ENCODE measurements at regions not wholly inside any gene's neighbourhood (a gene's known extent, or its start where the extent isn't known, plus 50 kb on each side); places are given as distances from the start of the nearest gene placed in this dataset.
"Not testable (repeated sequence)": the region's sequence is repeated elsewhere in the genome, so short reads cannot be mapped to it uniquely, and the experiment has no call there.

GRCh38 chr16:51267681-51268080 lies 116.6 kb upstream of the SALL1 start:
- TF ChIP-seq CTCF (IDR thresholded peaks at IDR 0.05) = no peak
- ATAC-seq (ENCODE audit: low FRiP score) (no peak), DNase-seq (ENCODE audit: low spot score) (no peak)

GRCh38 chr16:51262428-51262827 lies 111.4 kb upstream of the SALL1 start:
- no peak for ATAC-seq (ENCODE audit: low FRiP score)
- TF ChIP-seq CTCF (IDR thresholded peaks at IDR 0.05) = no peak
- no peak for DNase-seq (ENCODE audit: low spot score)

GRCh38 chr16:51261919-51262318 lies 110.8 kb upstream of the SALL1 start:
- no peak for ATAC-seq (ENCODE audit: low FRiP score)
- TF ChIP-seq CTCF (IDR thresholded peaks at IDR 0.05) = no peak
- no peak for DNase-seq (ENCODE audit: low spot score)

GRCh38 chr16:51255349-51255972 lies 104.4 kb upstream of the SALL1 start:
- DNase-seq (ENCODE audit: low spot score) = no peak

GRCh38 chr16:51254390-51254789 lies 103.3 kb upstream of the SALL1 start:
- ATAC-seq (ENCODE audit: low FRiP score); DNase-seq (ENCODE audit: low spot score): not testable (repeated sequence)

More at GRCh38 chr16:51255349-51255972, 104.4 kb upstream of the SALL1 start:
- TF ChIP-seq CTCF (IDR thresholded peaks at IDR 0.05) = no peak
- no peak for ATAC-seq (ENCODE audit: low FRiP score)

GRCh38 chr16:51248217-51248616 lies 97.1 kb upstream of the SALL1 start:
- no peak for TF ChIP-seq CTCF (IDR thresholded peaks at IDR 0.05)
- DNase-seq (ENCODE audit: low spot score) = no peak

GRCh38 chr16:51245658-51245995 lies 94.6 kb upstream of the SALL1 start:
- no peak for TF ChIP-seq CTCF (IDR thresholded peaks at IDR 0.05)
- DNase-seq (ENCODE audit: low spot score) (no peak), ATAC-seq (ENCODE audit: low FRiP score) (no peak)

More at GRCh38 chr16:51248217-51248616, 97.1 kb upstream of the SALL1 start:
- ATAC-seq (ENCODE audit: low FRiP score) = no peak

Measured in omental fat pad (tissue), 3 donors.